HepG2 (cell line): ENCODE measurements at regions not wholly inside any gene's neighbourhood (a gene's known extent, or its start where the extent isn't known, plus 50 kb on each side); places are given as distances from the start of the nearest gene placed in this dataset.

Experiments
- ATAC-seq: fragments of 200-7000 bp; cut with Tn5 transposase; 3 replicates; pipeline ENCODE4 v1.9.1; 2020; ENCODE audit warnings: mild to moderate bottlenecking, moderate library complexity
- BruUV-seq: library from RNA; stranded (reverse); fragments of 400-500 nt; replicated peaks from 2 replicates; lab custom pipeline; 2021; lab: Mats Ljungman, UMichigan
- CTCF ChIA-PET: fragments of 300-600 bp; formaldehyde crosslinking; extraction: SDS; loops from one replicate; lab custom pipeline; 2021; ENCODE audit warnings: low total read pairs, inconsistent platforms, low intra/inter-chr PET ratio; lab: Yijun Ruan, JAX
- POLR2A ChIA-PET: fragments of 350-600 bp; sonication (Branson Sonifier 250); formaldehyde crosslinking; loops from one replicate; lab custom pipeline; 2020; ENCODE audit warnings: antibody characterized with exemption, inconsistent platforms; lab: Yijun Ruan, JAX
- DNase-seq: peaks from one replicate; pipeline ENCODE4 v3.0.0-alpha.2; 2015; ENCODE audit warnings: low spot score
- FAIRE-seq: peaks from 3 replicates; lab custom pipeline; 2011; peaks lifted over from hg19 to GRCh38; lab: Jason Lieb, UNC
- H2AFZ ChIP-seq: one replicate; pipeline ENCODE4 v1.6.1; 2011; ENCODE audit warnings: low read length, inconsistent platforms
- H3K27ac ChIP-seq: fragments of 300-600 bp; 3 replicates; pipeline ENCODE4 v1.8.0; 2011; ENCODE audit warnings: mixed run types, mild to moderate bottlenecking, mixed read lengths, low read length, inconsistent platforms; ENCODE audit not compliant: insufficient read depth; ENCODE audit errors: extremely low read length
- H3K27me3 ChIP-seq, 2 experiments: fragments of 200-600 bp in 1 of 2; 2 replicates in 1 of 2; 3 replicates in 1 of 2; pipeline versions ENCODE4 v1.6.0 to v1.8.0; 2011; ENCODE audit warnings: low read length in 2 of 2, mild to moderate bottlenecking in 2 of 2, moderate library complexity in 2 of 2, inconsistent platforms in 1 of 2; ENCODE audit not compliant: insufficient read depth in 2 of 2, control insufficient read depth in 1 of 2
- H3K36me3 ChIP-seq, 2 experiments: fragments of 200-600 bp in 1 of 2; replicated peaks in 1 of 2; 2 replicates in 1 of 2; 3 replicates in 1 of 2; pipeline versions ENCODE4 v1.5.1 to v1.8.0; 2011; ENCODE audit warnings: low read length in 2 of 2, inconsistent platforms in 1 of 2; ENCODE audit not compliant: insufficient read depth in 2 of 2, control insufficient read depth in 1 of 2
- H3K4me1 ChIP-seq: 2 replicates; pipeline ENCODE4 v1.5.1; 2012; ENCODE audit warnings: low read length, inconsistent platforms; ENCODE audit not compliant: insufficient read depth
- H3K4me2 ChIP-seq: 2 replicates; pipeline ENCODE4 v1.6.0; 2011; ENCODE audit warnings: low read depth, low read length, inconsistent platforms
- H3K4me3 ChIP-seq, 3 experiments: fragments of 200-600 bp in 1 of 3; sonication (generic), shearing (Covaris generic) in 1 of 3; replicated peaks in 1 of 3; 2 replicates each; pipeline ENCODE4 v1.5.1; 2011 to 2016; ENCODE audit warnings: low read length in 3 of 3, inconsistent platforms in 2 of 3, low read depth in 2 of 3, mild to moderate bottlenecking in 2 of 3, control low read depth in 1 of 3, mixed read lengths in 1 of 3; ENCODE audit not compliant: insufficient read depth in 1 of 3
- H3K79me2 ChIP-seq: one replicate; pipeline ENCODE4 v1.6.1; 2011; ENCODE audit warnings: low read length, inconsistent platforms; ENCODE audit not compliant: insufficient read depth
- H3K9ac ChIP-seq: 2 replicates; pipeline ENCODE4 v1.6.0; 2011; ENCODE audit warnings: mild to moderate bottlenecking, low read depth, low read length, inconsistent platforms; ENCODE audit not compliant: insufficient read depth
- H3K9me3 ChIP-seq: 2 replicates; pipeline ENCODE4 v1.5.1; 2012; ENCODE audit warnings: mild to moderate bottlenecking, low read length
- H4K20me1 ChIP-seq: 2 replicates; pipeline ENCODE4 v1.6.0; 2011; ENCODE audit warnings: inconsistent platforms, mild to moderate bottlenecking, low read length, moderate library complexity; ENCODE audit not compliant: insufficient read depth
- ARNT2 ChIP-seq: sonication (generic); formaldehyde crosslinking; IDR thresholded peaks from 2 replicates; pipeline ENCODE4 v1.8.0; 2022; ENCODE audit warnings: mild to moderate bottlenecking, low read depth, missing genetic modification reagents, moderate library complexity
- KAT7 ChIP-seq: IDR thresholded peaks from 2 replicates; pipeline ENCODE4 v1.6.1; 2018; ENCODE audit warnings: borderline replicate concordance, missing compliant biosample characterization
- NFYB ChIP-seq: sonication (generic); formaldehyde crosslinking; IDR thresholded peaks from 2 replicates; pipeline ENCODE4 v1.4.0; 2020; ENCODE audit warnings: missing genetic modification reagents
- RFX3 ChIP-seq: IDR thresholded peaks from 2 replicates; pipeline ENCODE4 v1.6.1; 2016; ENCODE audit warnings: missing biosample characterization, missing genetic modification reagents
- SNAPC2 ChIP-seq: sonication (generic); formaldehyde crosslinking; IDR thresholded peaks from 2 replicates; pipeline ENCODE4 v1.8.1; 2022; ENCODE audit warnings: mild to moderate bottlenecking, missing genetic modification reagents
- ZNF24 ChIP-seq: fragments of 450-650 bp; IDR thresholded peaks from 2 replicates; pipeline ENCODE4 v1.6.1; 2017; ENCODE audit warnings: antibody characterized with exemption, mild to moderate bottlenecking
- ZNF296 ChIP-seq: sonication (generic); formaldehyde crosslinking; conservative IDR thresholded peaks from 2 replicates; pipeline ENCODE4 v1.5.0; 2020; ENCODE audit warnings: mild to moderate bottlenecking, missing genetic modification reagents
- ZNF326 ChIP-seq: sonication (generic); formaldehyde crosslinking; IDR thresholded peaks from 2 replicates; pipeline ENCODE4 v1.4.0; 2020; ENCODE audit warnings: missing genetic modification reagents, borderline replicate concordance
- ZNF468 ChIP-seq: sonication (generic); formaldehyde crosslinking; IDR thresholded peaks from 2 replicates; pipeline ENCODE4 v1.8.0; 2022; ENCODE audit warnings: mild to moderate bottlenecking, moderate library complexity, missing genetic modification reagents
- ZNF570 ChIP-seq: sonication (generic); formaldehyde crosslinking; IDR thresholded peaks from 2 replicates; pipeline ENCODE4 v1.4.0; 2020; ENCODE audit warnings: mild to moderate bottlenecking, missing genetic modification reagents, borderline replicate concordance
- ZNF672 ChIP-seq: sonication (generic); formaldehyde crosslinking; IDR thresholded peaks from 2 replicates; pipeline ENCODE4 v1.8.1; 2022; ENCODE audit warnings: missing genetic modification reagents
- ZNF790 ChIP-seq: sonication (generic); formaldehyde crosslinking; IDR thresholded peaks from 2 replicates; pipeline ENCODE4 v1.8.0; 2022; ENCODE audit warnings: missing genetic modification reagents, mild to moderate bottlenecking, borderline replicate concordance
- WGBS: methylation state at CpG from one replicate; pipeline ENCODE4 v1.1.6; 2017; ENCODE audit warnings: low lambda C conversion rate; 5-methylcytosine and 5-hydroxymethylcytosine counted together
- in situ Hi-C: cut with HindIII; loops from 2 replicates; pipeline ENCODE4 v1.10.0; 2017; ENCODE audit warnings: low pct_unique_long_range_greater_than_20kb; ENCODE audit not compliant: extremely low pct_ligation_motif_present
- intact Hi-C: fragments of 100-400 bp; cut with micrococcal nuclease; formaldehyde crosslinking; loops from one replicate; pipeline ENCODE4 v1.10.0; 2022; ENCODE audit not compliant: unreplicated experiment
- TF ChIP-seq, protein P1 (sequence below): sonication (generic); formaldehyde crosslinking; IDR thresholded peaks from 2 replicates; pipeline ENCODE4 v1.4.0; 2020; ENCODE audit warnings: low read depth, mild to moderate bottlenecking, missing genetic modification reagents
- TF ChIP-seq, protein P2 (sequence below): sonication (generic); formaldehyde crosslinking; IDR thresholded peaks from 2 replicates; pipeline ENCODE4 v1.8.1; 2022; ENCODE audit warnings: low read depth, mild to moderate bottlenecking, missing genetic modification reagents
- TF ChIP-seq, protein P3 (sequence below): sonication (generic); formaldehyde crosslinking; IDR thresholded peaks from 2 replicates; pipeline ENCODE4 v1.5.1; 2020; ENCODE audit warnings: missing genetic modification reagents, mild to moderate bottlenecking, borderline replicate concordance
- TF ChIP-seq, protein P4 (sequence below): sonication (generic); formaldehyde crosslinking; IDR thresholded peaks from 2 replicates; pipeline ENCODE4 v1.4.0; 2020; ENCODE audit warnings: mild to moderate bottlenecking, low read depth, missing genetic modification reagents

DNA sequence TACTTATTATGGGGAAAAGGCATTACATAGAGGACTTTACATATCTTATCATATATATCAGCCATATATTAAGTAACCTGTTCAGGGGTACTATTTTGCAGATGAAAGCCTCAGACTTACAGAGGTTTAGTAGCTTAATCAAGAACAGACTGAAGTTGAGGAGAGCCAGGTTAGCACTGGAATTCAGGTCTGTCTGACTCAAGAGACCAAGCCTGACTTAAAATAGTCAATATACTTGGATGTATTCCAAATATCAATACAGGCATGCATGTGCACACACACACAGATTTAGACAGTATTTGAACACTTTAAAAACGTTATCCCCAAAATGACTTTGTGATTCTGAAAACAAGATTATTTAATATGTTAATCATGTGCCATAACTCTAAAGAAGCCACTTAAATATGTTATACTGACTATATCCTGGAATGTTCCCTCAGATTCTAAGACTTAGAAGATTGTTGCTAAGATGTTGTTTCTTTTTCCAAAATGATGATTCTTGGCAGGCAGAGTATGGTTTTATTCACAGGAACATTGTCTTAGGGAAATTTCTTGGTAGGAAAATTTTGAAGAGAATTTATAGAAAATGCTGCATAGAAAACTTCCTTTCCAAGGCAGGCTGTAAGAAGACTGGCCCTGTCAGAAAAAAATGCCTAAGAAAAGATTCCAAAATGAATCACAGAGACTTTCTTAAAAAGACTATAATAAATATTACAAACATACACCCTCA lies 61.6 kb downstream of the ADAMTS1 start:
- 5% methylated on average over 1 of the region's 1 CpG for WGBS

DNA sequence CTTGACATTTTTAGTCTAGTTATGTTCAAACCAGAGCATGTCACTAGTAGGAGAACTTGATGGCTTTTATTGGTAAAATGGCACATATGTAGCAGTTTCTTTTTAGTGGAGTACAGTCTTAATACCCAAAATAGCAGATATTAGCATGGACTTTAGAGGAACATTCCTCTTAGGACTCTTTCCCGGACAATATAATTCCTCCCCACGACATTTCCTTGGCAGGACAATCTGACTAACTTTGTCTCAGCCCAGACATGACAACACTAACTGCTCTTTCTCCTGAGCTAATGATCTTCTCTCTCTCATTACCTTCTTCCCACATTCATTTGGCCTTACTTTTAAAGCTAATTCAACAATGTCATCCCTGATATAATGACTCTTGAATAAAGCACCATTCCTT lies 62.5 kb downstream of the ADAMTS1 start:
- H2AFZ ChIP-seq = no peak overlapping the region
- FAIRE-seq = no peak
- 0% methylated on average over 2 of the region's 2 CpGs for WGBS
- no peaks in the 10 kb centered on the region for H3K36me3 ChIP-seq
- no peak overlapping the region for H3K4me2 ChIP-seq
- H3K9ac ChIP-seq = no peak overlapping the region
- intact Hi-C loops = no loop called here
- H3K9me3 ChIP-seq = peaks cover 61% of the 10 kb centered on the region
- DNase-seq = no peak
- no peaks in the 10 kb centered on the region for H3K4me1 ChIP-seq
- H3K27me3 ChIP-seq = no peaks in the 10 kb centered on the region
- H4K20me1 ChIP-seq = no peaks in the 10 kb centered on the region
- ATAC-seq = no peak
- H3K79me2 ChIP-seq = no peaks in the 10 kb centered on the region
- CTCF ChIA-PET = no interaction called here
- H3K27ac ChIP-seq = no peak overlapping the region
- in situ Hi-C loops = no loop called here
- H3K4me3 ChIP-seq = no peak overlapping the region
- no TSS peak for BruUV-seq
- POLR2A ChIA-PET = no interaction called here
- TF ChIP-seq, protein P1, sequence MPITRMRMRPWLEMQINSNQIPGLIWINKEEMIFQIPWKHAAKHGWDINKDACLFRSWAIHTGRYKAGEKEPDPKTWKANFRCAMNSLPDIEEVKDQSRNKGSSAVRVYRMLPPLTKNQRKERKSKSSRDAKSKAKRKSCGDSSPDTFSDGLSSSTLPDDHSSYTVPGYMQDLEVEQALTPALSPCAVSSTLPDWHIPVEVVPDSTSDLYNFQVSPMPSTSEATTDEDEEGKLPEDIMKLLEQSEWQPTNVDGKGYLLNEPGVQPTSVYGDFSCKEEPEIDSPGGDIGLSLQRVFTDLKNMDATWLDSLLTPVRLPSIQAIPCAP (CRISPR knock-in tag) = no peak
- TF ChIP-seq ZNF790 (CRISPR knock-in tag) (no peak), ZNF570 (CRISPR knock-in tag) (no peak), KAT7 (CRISPR knock-in tag) (no peak), ZNF24 (no peak), SNAPC2 (CRISPR knock-in tag) (no peak), NFYB (CRISPR knock-in tag) (no peak), ZNF468 (CRISPR knock-in tag) (no peak), ZNF672 (CRISPR knock-in tag) (no peak)
- TF ChIP-seq, protein P2, sequence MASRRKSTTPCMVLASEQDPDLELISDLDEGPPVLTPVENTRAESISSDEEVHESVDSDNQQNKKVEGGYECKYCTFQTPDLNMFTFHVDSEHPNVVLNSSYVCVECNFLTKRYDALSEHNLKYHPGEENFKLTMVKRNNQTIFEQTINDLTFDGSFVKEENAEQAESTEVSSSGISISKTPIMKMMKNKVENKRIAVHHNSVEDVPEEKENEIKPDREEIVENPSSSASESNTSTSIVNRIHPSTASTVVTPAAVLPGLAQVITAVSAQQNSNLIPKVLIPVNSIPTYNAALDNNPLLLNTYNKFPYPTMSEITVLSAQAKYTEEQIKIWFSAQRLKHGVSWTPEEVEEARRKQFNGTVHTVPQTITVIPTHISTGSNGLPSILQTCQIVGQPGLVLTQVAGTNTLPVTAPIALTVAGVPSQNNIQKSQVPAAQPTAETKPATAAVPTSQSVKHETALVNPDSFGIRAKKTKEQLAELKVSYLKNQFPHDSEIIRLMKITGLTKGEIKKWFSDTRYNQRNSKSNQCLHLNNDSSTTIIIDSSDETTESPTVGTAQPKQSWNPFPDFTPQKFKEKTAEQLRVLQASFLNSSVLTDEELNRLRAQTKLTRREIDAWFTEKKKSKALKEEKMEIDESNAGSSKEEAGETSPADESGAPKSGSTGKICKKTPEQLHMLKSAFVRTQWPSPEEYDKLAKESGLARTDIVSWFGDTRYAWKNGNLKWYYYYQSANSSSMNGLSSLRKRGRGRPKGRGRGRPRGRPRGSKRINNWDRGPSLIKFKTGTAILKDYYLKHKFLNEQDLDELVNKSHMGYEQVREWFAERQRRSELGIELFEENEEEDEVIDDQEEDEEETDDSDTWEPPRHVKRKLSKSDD (CRISPR knock-in tag) = no peak
- TF ChIP-seq, protein P3, sequence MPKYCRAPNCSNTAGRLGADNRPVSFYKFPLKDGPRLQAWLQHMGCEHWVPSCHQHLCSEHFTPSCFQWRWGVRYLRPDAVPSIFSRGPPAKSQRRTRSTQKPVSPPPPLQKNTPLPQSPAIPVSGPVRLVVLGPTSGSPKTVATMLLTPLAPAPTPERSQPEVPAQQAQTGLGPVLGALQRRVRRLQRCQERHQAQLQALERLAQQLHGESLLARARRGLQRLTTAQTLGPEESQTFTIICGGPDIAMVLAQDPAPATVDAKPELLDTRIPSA (CRISPR knock-in tag) = no peak
- TF ChIP-seq, protein P4, sequence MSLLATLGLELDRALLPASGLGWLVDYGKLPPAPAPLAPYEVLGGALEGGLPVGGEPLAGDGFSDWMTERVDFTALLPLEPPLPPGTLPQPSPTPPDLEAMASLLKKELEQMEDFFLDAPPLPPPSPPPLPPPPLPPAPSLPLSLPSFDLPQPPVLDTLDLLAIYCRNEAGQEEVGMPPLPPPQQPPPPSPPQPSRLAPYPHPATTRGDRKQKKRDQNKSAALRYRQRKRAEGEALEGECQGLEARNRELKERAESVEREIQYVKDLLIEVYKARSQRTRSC = no peak

More for the DNA sequence above, 61.6 kb downstream of the ADAMTS1 start:
- no TSS peak for BruUV-seq
- H4K20me1 ChIP-seq = no peaks in the 10 kb centered on the region
- no peak overlapping the region for H3K4me3 ChIP-seq
- ATAC-seq = no peak
- FAIRE-seq = no peak
- no peaks in the 10 kb centered on the region for H3K4me1 ChIP-seq
- H3K9me3 ChIP-seq = peaks cover 54% of the 10 kb centered on the region
- DNase-seq = no peak
- no peak overlapping the region for H3K4me2 ChIP-seq
- in situ Hi-C loops = no loop called here
- no peak overlapping the region for H3K27ac ChIP-seq
- intact Hi-C loops = no loop called here
- ChIA-PET CTCF (no interaction called here), POLR2A (no interaction called here)
- H3K27me3 ChIP-seq = no peaks in the 10 kb centered on the region
- no peak overlapping the region for H2AFZ ChIP-seq
- no peaks in the 10 kb centered on the region for H3K36me3 ChIP-seq
- no peaks in the 10 kb centered on the region for H3K79me2 ChIP-seq
- no peak overlapping the region for H3K9ac ChIP-seq
- TF ChIP-seq ZNF326 (CRISPR knock-in tag) (no peak), ZNF296 (CRISPR knock-in tag) (no peak), RFX3 (CRISPR knock-in tag) (no peak), ARNT2 (no peak)
- TF ChIP-seq, all 625 proteins: peak for 0
